Ramos (cell line): ENCODE measurements at regions not wholly inside any gene's neighbourhood (a gene's known extent, or its start where the extent isn't known, plus 50 kb on each side); places are given as distances from the start of the nearest gene placed in this dataset.

Experiments
- in situ Hi-C: fragments of 300-500 bp; cut with MboI; formaldehyde crosslinking; loops from one replicate; pipeline ENCODE4 v1.14.3; 2022; ENCODE audit warnings: low sequenced_read_pairs; ENCODE audit not compliant: unreplicated experiment

- in situ Hi-C loops = no loop called here
These were observed 87.8 kb downstream of the KLF12 start for GRCh38 chr13:74046431-74046830.

- in situ Hi-C loops = no loop called here
These were observed 88.6 kb downstream of the KLF12 start for GRCh38 chr13:74045583-74045982.

- in situ Hi-C loops = no loop called here
These were observed 91.0 kb downstream of the KLF12 start for GRCh38 chr13:74043237-74043636.

- in situ Hi-C loops = no loop called here
These were observed 94.0 kb downstream of the KLF12 start for GRCh38 chr13:74040200-74040599.

GRCh38 chr13:74039667-74040066 is 94.5 kb downstream of the KLF12 start:
- in situ Hi-C loops = no loop called here

- in situ Hi-C loops = no loop called here
These were observed 95.0 kb downstream of the KLF12 start for GRCh38 chr13:74039154-74039553.

GRCh38 chr13:74037762-74038161 is 96.4 kb downstream of the KLF12 start:
- in situ Hi-C loops = no loop called here

- in situ Hi-C loops = no loop called here
These were observed 97.8 kb downstream of the KLF12 start for GRCh38 chr13:74036373-74036772.

- in situ Hi-C loops = no loop called here
These were observed 98.3 kb downstream of the KLF12 start for GRCh38 chr13:74035896-74036295.

GRCh38 chr13:74032325-74032724 is 101.9 kb downstream of the KLF12 start:
- in situ Hi-C loops = no loop called here

- in situ Hi-C loops = no loop called here
These were observed 106.9 kb downstream of the KLF12 start for GRCh38 chr13:74027161-74027779.

GRCh38 chr13:74026753-74027152 is 107.5 kb downstream of the KLF12 start:
- in situ Hi-C loops = no loop called here

- in situ Hi-C loops = no loop called here
These were observed 108.8 kb downstream of the KLF12 start for GRCh38 chr13:74025369-74025768.

- in situ Hi-C loops = no loop called here
These were observed 109.3 kb downstream of the KLF12 start for GRCh38 chr13:74024856-74025255.

GRCh38 chr13:74024314-74024713 is 109.9 kb downstream of the KLF12 start:
- in situ Hi-C loops = no loop called here

GRCh38 chr13:74023484-74023883 is 110.7 kb downstream of the KLF12 start:
- in situ Hi-C loops = no loop called here

- in situ Hi-C loops = no loop called here
These were observed 112.7 kb downstream of the KLF12 start for GRCh38 chr13:74021505-74021904.

- in situ Hi-C loops = no loop called here
These were observed 116.2 kb downstream of the KLF12 start for GRCh38 chr13:74018062-74018431.

GRCh38 chr13:74017301-74018061 is 116.7 kb downstream of the KLF12 start:
- in situ Hi-C loops = no loop called here

- in situ Hi-C loops = no loop called here
These were observed 119.1 kb downstream of the KLF12 start for GRCh38 chr13:74015137-74015536.

GRCh38 chr13:74009100-74009668 is 125.0 kb downstream of the KLF12 start:
- in situ Hi-C loops = no loop called here

- in situ Hi-C loops = no loop called here
These were observed 127.5 kb downstream of the KLF12 start for GRCh38 chr13:74006666-74007065.
